Endothelial cell of umbilical vein (primary cell): ENCODE measurements at regions not wholly inside any gene's neighbourhood (a gene's known extent, or its start where the extent isn't known, plus 50 kb on each side); places are given as distances from the start of the nearest gene placed in this dataset.

Source experiments
- BruUV-seq: library from RNA; stranded (reverse); fragments of 400-500 nt; replicated peaks from 2 replicates; lab custom pipeline; 2021; lab: Mats Ljungman, UMichigan
- CTCF ChIA-PET: fragments of 300-600, 350-600 bp; sonication (Branson Sonifier 250); formaldehyde crosslinking; loops from one replicate; lab custom pipeline; 2021; ENCODE audit warnings: antibody characterized with exemption, inconsistent platforms; lab: Charles Lee
- POLR2A ChIA-PET: fragments of 300-600, 350-600 bp; sonication (Branson Sonifier 250); formaldehyde crosslinking; loops from one replicate; lab custom pipeline; 2021; ENCODE audit warnings: antibody characterized with exemption, inconsistent platforms; lab: Charles Lee
- DNase-seq: peaks from one replicate; pipeline ENCODE4 v3.0.0-alpha.2; 2011; ENCODE audit warnings: low read depth, low spot score
- FAIRE-seq: peaks from 2 replicates; lab custom pipeline; 2011; peaks lifted over from hg19 to GRCh38; lab: Jason Lieb, UNC
- H2AFZ ChIP-seq: 2 replicates; pipeline ENCODE4 v1.6.0; 2012; ENCODE audit warnings: low read depth, low read length, control low read depth, inconsistent platforms
- H3K27ac ChIP-seq: 2 replicates; pipeline ENCODE4 v1.5.1; 2011; ENCODE audit warnings: low read depth, mild to moderate bottlenecking, control low read depth, low read length, moderate library complexity; ENCODE audit not compliant: insufficient read depth
- H3K27me3 ChIP-seq, 2 experiments: 2 replicates each; pipeline versions ENCODE4 v1.6.0 to v1.6.1; 2011; ENCODE audit warnings: low read length in 2 of 2, mixed read lengths in 1 of 2; ENCODE audit not compliant: control insufficient read depth in 2 of 2, insufficient read depth in 2 of 2
- H3K36me3 ChIP-seq, 2 experiments: 2 replicates in 1 of 2; 3 replicates in 1 of 2; pipeline ENCODE4 v1.5.1; 2011; ENCODE audit warnings: low read length in 2 of 2, mild to moderate bottlenecking in 1 of 2, moderate library complexity in 1 of 2; ENCODE audit not compliant: control insufficient read depth in 2 of 2, insufficient read depth in 2 of 2; ENCODE audit errors: extremely low read depth in 1 of 2
- H3K4me1 ChIP-seq: 3 replicates; pipeline ENCODE4 v1.5.1; 2011; ENCODE audit warnings: mild to moderate bottlenecking, low read length; ENCODE audit not compliant: control insufficient read depth, insufficient read depth; ENCODE audit errors: extremely low read depth
- H3K4me2 ChIP-seq: 2 replicates; pipeline ENCODE4 v1.6.1; 2011; ENCODE audit warnings: low read length, control low read depth, mixed read lengths; ENCODE audit not compliant: insufficient read depth
- H3K4me3 ChIP-seq, 3 experiments: fragments of 200-600 bp in 1 of 3; sonication (generic), shearing (Covaris generic) in 1 of 3; replicated peaks in 1 of 3; 2 replicates each; pipeline ENCODE4 v1.5.1; 2011 to 2016; ENCODE audit warnings: control low read depth in 3 of 3, low read length in 3 of 3, mild to moderate bottlenecking in 2 of 3, inconsistent platforms in 1 of 3, low read depth in 1 of 3, moderate library complexity in 1 of 3; ENCODE audit not compliant: insufficient read depth in 1 of 3
- H3K79me2 ChIP-seq: 2 replicates; pipeline ENCODE4 v1.6.0; 2012; ENCODE audit warnings: low read length, inconsistent platforms; ENCODE audit not compliant: control insufficient read depth, insufficient read depth
- H3K9ac ChIP-seq: replicated peaks from 2 replicates; pipeline ENCODE3; 2011; ENCODE audit warnings: low read length, control low read depth; ENCODE audit not compliant: insufficient read depth; ENCODE audit errors: extremely low read depth
- H3K9me1 ChIP-seq: replicated peaks from 3 replicates; pipeline ENCODE4 v1.6.0; 2011; ENCODE audit warnings: mild to moderate bottlenecking, low read length; ENCODE audit not compliant: control insufficient read depth, insufficient read depth; ENCODE audit errors: extremely low read depth
- H3K9me3 ChIP-seq: replicated peaks from 2 replicates; pipeline ENCODE4 v1.5.1; 2012; ENCODE audit warnings: low read length, inconsistent platforms; ENCODE audit not compliant: control insufficient read depth, insufficient read depth
- H4K20me1 ChIP-seq: replicated peaks from 2 replicates; pipeline ENCODE3; 2011; ENCODE audit warnings: mild to moderate bottlenecking, low read length; ENCODE audit not compliant: control insufficient read depth, insufficient read depth; ENCODE audit errors: extremely low read depth
- EZH2 ChIP-seq: IDR thresholded peaks from 2 replicates; pipeline ENCODE4 v1.6.1; 2012; ENCODE audit warnings: borderline replicate concordance, low read depth, mild to moderate bottlenecking, moderate library complexity, low read length, inconsistent platforms; ENCODE audit not compliant: severe bottlenecking
- FOS ChIP-seq: IDR thresholded peaks from 2 replicates; pipeline ENCODE4 v1.6.1; 2011; ENCODE audit warnings: mild to moderate bottlenecking, low read length, moderate library complexity, borderline replicate concordance; ENCODE audit not compliant: insufficient read depth
- GATA2 ChIP-seq: IDR thresholded peaks from 2 replicates; pipeline ENCODE4 v1.7.0; 2011; ENCODE audit warnings: low read depth, mild to moderate bottlenecking, moderate library complexity, mixed read lengths, low read length; ENCODE audit not compliant: insufficient read length, insufficient read depth
- JUN ChIP-seq: IDR thresholded peaks from 2 replicates; pipeline ENCODE4 v1.6.1; 2011; ENCODE audit warnings: borderline replicate concordance, low read depth; ENCODE audit not compliant: insufficient read length, insufficient read depth
- MYC ChIP-seq: IDR thresholded peaks from one replicate; pipeline ENCODE4 v1.6.1; 2011; ENCODE audit warnings: mild to moderate bottlenecking, low read depth, low read length
- POLR2A ChIP-seq: IDR thresholded peaks from 2 replicates; pipeline ENCODE4 v1.6.1; 2012; ENCODE audit warnings: low read depth, mild to moderate bottlenecking, control low read depth, low read length
- POLR2AphosphoS5 ChIP-seq: IDR thresholded peaks from 2 replicates; pipeline ENCODE4 v1.6.1; 2012; ENCODE audit warnings: low read depth, mild to moderate bottlenecking, control low read depth, low read length, moderate library complexity; ENCODE audit not compliant: insufficient read depth
- dilution Hi-C: fragments of 300-500 bp; cut with MboI; formaldehyde crosslinking; loops from one replicate; pipeline ENCODE4 v1.15.0; 2019; ENCODE audit warnings: low sequenced_read_pairs; ENCODE audit not compliant: extremely low pct_ligation_motif_present
- intact Hi-C: fragments of 100-400 bp; cut with micrococcal nuclease; formaldehyde crosslinking; loops from one replicate; pipeline ENCODE4 v1.10.0; 2022
- TF ChIP-seq, protein P1 (sequence below), 2 donors: IDR thresholded peaks; 1 replicate in 1 of 2; 2 replicates in 1 of 2; pipeline ENCODE4 v1.5.1; 2011; ENCODE audit warnings: low read length in 2 of 2, mild to moderate bottlenecking in 2 of 2, moderate library complexity in 2 of 2, control low read depth in 1 of 2, inconsistent platforms in 1 of 2, low read depth in 1 of 2; ENCODE audit not compliant: insufficient read depth in 1 of 2; ENCODE audit errors: extremely low read depth in 1 of 2
- TF ChIP-seq, protein P2 (sequence below): IDR thresholded peaks from 2 replicates; pipeline ENCODE4 v1.6.1; 2011; ENCODE audit not compliant: insufficient read depth, insufficient read length

DNA sequence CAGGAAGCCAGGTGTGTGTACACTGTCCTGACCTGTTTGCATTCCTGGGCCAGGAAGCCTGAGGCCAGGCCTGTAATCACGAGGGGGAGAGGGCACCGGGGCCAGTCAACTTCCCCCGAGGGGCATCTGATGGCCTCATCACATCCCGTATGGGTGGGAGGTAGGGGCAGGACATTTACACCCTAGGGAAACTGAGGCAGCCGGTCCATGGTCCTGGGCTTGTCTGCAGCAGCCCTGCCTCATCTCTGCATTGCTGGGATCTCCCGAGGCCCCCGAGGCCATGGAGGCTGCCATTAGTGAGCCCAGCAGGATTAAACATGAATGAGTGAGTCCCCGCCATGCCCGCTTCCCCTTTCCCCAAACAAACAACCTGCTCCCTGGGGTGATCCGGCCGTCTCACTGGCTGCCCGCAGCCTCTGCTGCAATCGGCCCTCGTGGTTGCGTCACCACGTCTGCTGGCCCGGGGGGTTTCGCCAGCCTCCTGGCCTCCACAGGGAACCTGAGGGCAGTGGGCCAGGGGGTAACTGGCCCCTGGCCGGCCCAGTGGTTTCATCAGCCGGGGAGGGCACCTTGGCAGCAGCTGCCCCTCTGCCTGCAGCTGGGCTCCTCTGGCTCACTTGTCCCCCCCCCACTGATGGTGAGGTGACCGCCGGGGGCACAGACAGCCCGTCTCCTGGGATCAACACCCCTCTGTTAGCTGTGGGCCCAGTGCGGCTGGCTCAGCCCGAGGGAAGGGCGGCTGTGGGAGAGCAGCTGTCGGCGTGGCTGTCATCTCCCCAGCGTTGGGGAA is 88.3 kb upstream of the GSE1 start:
- intact Hi-C loops, result no loop called here
- Histone ChIP-seq H3K4me2 (no peak overlapping the region), H3K9me3 (no peaks in the 10 kb centered on the region), H3K4me3 (no peak overlapping the region), H3K4me1 (no peaks in the 10 kb centered on the region), H3K9me1 (no peaks in the 10 kb centered on the region), H3K79me2 (no peaks in the 10 kb centered on the region), H3K36me3 (no peaks in the 10 kb centered on the region), H4K20me1 (no peaks in the 10 kb centered on the region), H3K27me3 (no peaks in the 10 kb centered on the region), H3K27ac (no peak overlapping the region), H2AFZ (no peak overlapping the region), H3K9ac (no peak overlapping the region)
- DNase-seq, result no peak
- POLR2A ChIA-PET, result no interaction called here
- TF ChIP-seq MYC (no peak), POLR2AphosphoS5 (no peak), GATA2 (no peak), FOS (no peak), POLR2A (no peak), EZH2 (no peak), JUN (no peak)
- TF ChIP-seq, protein P1, sequence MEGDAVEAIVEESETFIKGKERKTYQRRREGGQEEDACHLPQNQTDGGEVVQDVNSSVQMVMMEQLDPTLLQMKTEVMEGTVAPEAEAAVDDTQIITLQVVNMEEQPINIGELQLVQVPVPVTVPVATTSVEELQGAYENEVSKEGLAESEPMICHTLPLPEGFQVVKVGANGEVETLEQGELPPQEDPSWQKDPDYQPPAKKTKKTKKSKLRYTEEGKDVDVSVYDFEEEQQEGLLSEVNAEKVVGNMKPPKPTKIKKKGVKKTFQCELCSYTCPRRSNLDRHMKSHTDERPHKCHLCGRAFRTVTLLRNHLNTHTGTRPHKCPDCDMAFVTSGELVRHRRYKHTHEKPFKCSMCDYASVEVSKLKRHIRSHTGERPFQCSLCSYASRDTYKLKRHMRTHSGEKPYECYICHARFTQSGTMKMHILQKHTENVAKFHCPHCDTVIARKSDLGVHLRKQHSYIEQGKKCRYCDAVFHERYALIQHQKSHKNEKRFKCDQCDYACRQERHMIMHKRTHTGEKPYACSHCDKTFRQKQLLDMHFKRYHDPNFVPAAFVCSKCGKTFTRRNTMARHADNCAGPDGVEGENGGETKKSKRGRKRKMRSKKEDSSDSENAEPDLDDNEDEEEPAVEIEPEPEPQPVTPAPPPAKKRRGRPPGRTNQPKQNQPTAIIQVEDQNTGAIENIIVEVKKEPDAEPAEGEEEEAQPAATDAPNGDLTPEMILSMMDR (IDR thresholded peaks at IDR 0.05; ENCODE audit: extremely low read depth in 1 of 2, insufficient read depth in 1 of 2, low read depth in 1 of 2, low read length in 2 of 2), result no peak
- TF ChIP-seq, protein P2, sequence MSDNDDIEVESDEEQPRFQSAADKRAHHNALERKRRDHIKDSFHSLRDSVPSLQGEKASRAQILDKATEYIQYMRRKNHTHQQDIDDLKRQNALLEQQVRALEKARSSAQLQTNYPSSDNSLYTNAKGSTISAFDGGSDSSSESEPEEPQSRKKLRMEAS, result no peak
- CTCF ChIA-PET, result interaction anchor here (1.5 to 1.6 kb wide), 2 partner anchors 19 to 91 kb away, joined by 3 read pairs; no protein-coding TSS in a partner anchor
- BruUV-seq, result no TSS peak
- no peak for FAIRE-seq
- dilution Hi-C loops, result no loop called here
